ENCODE measurements at regions not wholly inside any gene's neighbourhood (a gene's known extent, or its start where the extent isn't known, plus 50 kb on each side); places are given as distances from the start of the nearest gene placed in this dataset.

- TF ChIP-seq CTCF (IDR thresholded peaks at IDR 0.05) = no peak
- no peak for TF ChIP-seq POLR2A (IDR thresholded peaks at IDR 0.05)
- no peak for TF ChIP-seq POLR2AphosphoS5 (IDR thresholded peaks at IDR 0.05)
These were observed 132.6 kb downstream of the PLK2 start for GRCh38 chr5:58327289-58327688.
